HAP-1 (cell line): ENCODE measurements at regions not wholly inside any gene's neighbourhood (a gene's known extent, or its start where the extent isn't known, plus 50 kb on each side); places are given as distances from the start of the nearest gene placed in this dataset.
A peak's percentile ranks its signal among the peaks of the same experiment; 100 is the strongest.

Experiments
- DNase-seq, 2 experiments: peaks; one replicate each; pipeline ENCODE4 v3.0.0-alpha.2; 2016 to 2020; ENCODE audit warnings: low spot score in 2 of 2
- H3K27me3 ChIP-seq: fragments of 250-450 bp; sonication (Bioruptor Pico); 2 replicates; pipeline ENCODE4 v1.5.1; 2020; ENCODE audit warnings: low read depth, mild to moderate bottlenecking, moderate library complexity
- H3K36me3 ChIP-seq: fragments of 250-450 bp; sonication (Bioruptor Pico); replicated peaks from 2 replicates; pipeline ENCODE4 v1.5.1; 2020; ENCODE audit warnings: mild to moderate bottlenecking
- H3K4me1 ChIP-seq: fragments of 250-450 bp; sonication (Bioruptor Pico); 2 replicates; pipeline ENCODE4 v1.5.1; 2020; ENCODE audit warnings: mild to moderate bottlenecking
- H3K4me3 ChIP-seq: fragments of 250-450 bp; sonication (Bioruptor Pico); 2 replicates; pipeline ENCODE4 v1.5.1; 2020; ENCODE audit warnings: mild to moderate bottlenecking, moderate library complexity
- H3K9me3 ChIP-seq: fragments of 250-450 bp; sonication (Bioruptor Pico); 2 replicates; pipeline ENCODE4 v1.5.1; 2020; ENCODE audit warnings: mild to moderate bottlenecking, moderate library complexity
- in situ Hi-C: fragments of 300-500 bp; cut with MboI; formaldehyde crosslinking; loops from 3 replicates; pipeline ENCODE4 v1.14.3; 2020; ENCODE audit warnings: low sequenced_read_pairs, inconsistent platforms, mixed read lengths

GRCh38 chr6:165751486-165751885 is 88.4 kb upstream of the PDE10A start:
- Histone ChIP-seq H3K27me3 (no peaks in the 10 kb centered on the region), H3K4me1 (no peaks in the 10 kb centered on the region), H3K36me3 (no peaks in the 10 kb centered on the region), H3K9me3 (no peaks in the 10 kb centered on the region), H3K4me3 (no peak overlapping the region)
- DNase-seq = no peak
- in situ Hi-C loops = no loop called here

- in situ Hi-C loops = no loop called here
- Histone ChIP-seq H3K36me3 (no peaks in the 10 kb centered on the region), H3K4me3 (no peak overlapping the region), H3K27me3 (no peaks in the 10 kb centered on the region), H3K9me3 (no peaks in the 10 kb centered on the region), H3K4me1 (no peaks in the 10 kb centered on the region)
- no peak for DNase-seq
These were observed 86.1 kb upstream of the PDE10A start for GRCh38 chr6:165749163-165749562.

- Histone ChIP-seq H3K9me3 (no peaks in the 10 kb centered on the region), H3K4me3 (no peak overlapping the region), H3K4me1 (no peaks in the 10 kb centered on the region), H3K27me3 (no peaks in the 10 kb centered on the region), H3K36me3 (no peaks in the 10 kb centered on the region)
- DNase-seq = no peak
- in situ Hi-C loops = no loop called here
These were observed 85.3 kb upstream of the PDE10A start for GRCh38 chr6:165748390-165748789.

GRCh38 chr6:165747963-165748362 is 84.9 kb upstream of the PDE10A start:
- DNase-seq = no peak
- Histone ChIP-seq H3K36me3 (no peaks in the 10 kb centered on the region), H3K4me1 (no peaks in the 10 kb centered on the region), H3K9me3 (no peaks in the 10 kb centered on the region), H3K27me3 (no peaks in the 10 kb centered on the region), H3K4me3 (no peak overlapping the region)
- in situ Hi-C loops = no loop called here

GRCh38 chr6:165746331-165746730 is 83.3 kb upstream of the PDE10A start:
- no peak for DNase-seq
- in situ Hi-C loops = no loop called here
- H3K9me3 ChIP-seq = no peaks in the 10 kb centered on the region

GRCh38 chr6:165745492-165745891 is 82.5 kb upstream of the PDE10A start:
- Histone ChIP-seq H3K27me3 (no peaks in the 10 kb centered on the region), H3K4me3 (no peak overlapping the region), H3K9me3 (no peaks in the 10 kb centered on the region), H3K36me3 (no peaks in the 10 kb centered on the region), H3K4me1 (no peaks in the 10 kb centered on the region)
- DNase-seq = no peak
- in situ Hi-C loops = no loop called here

More at GRCh38 chr6:165746331-165746730, 83.3 kb upstream of the PDE10A start:
- no peak overlapping the region for H3K4me3 ChIP-seq
- no peaks in the 10 kb centered on the region for H3K36me3 ChIP-seq
- no peaks in the 10 kb centered on the region for H3K4me1 ChIP-seq
- H3K27me3 ChIP-seq = no peaks in the 10 kb centered on the region

- no peaks in the 10 kb centered on the region for H3K27me3 ChIP-seq
- no peak for DNase-seq
- H3K9me3 ChIP-seq = no peaks in the 10 kb centered on the region
- H3K36me3 ChIP-seq = no peaks in the 10 kb centered on the region
- H3K4me1 ChIP-seq = no peaks in the 10 kb centered on the region
- H3K4me3 ChIP-seq = no peak overlapping the region
- in situ Hi-C loops = no loop called here
These were observed 81.7 kb upstream of the PDE10A start for GRCh38 chr6:165744555-165745228.

- H3K4me1 ChIP-seq = no peaks in the 10 kb centered on the region
- H3K4me3 ChIP-seq = no peak overlapping the region
- no peaks in the 10 kb centered on the region for H3K36me3 ChIP-seq
- DNase-seq = no peak
- H3K27me3 ChIP-seq = no peaks in the 10 kb centered on the region
- no peaks in the 10 kb centered on the region for H3K9me3 ChIP-seq
- in situ Hi-C loops = no loop called here
These were observed 80.4 kb upstream of the PDE10A start for GRCh38 chr6:165743366-165743898.

GRCh38 chr6:165742047-165742446 is 79.0 kb upstream of the PDE10A start:
- Histone ChIP-seq H3K36me3 (no peaks in the 10 kb centered on the region), H3K4me1 (no peaks in the 10 kb centered on the region), H3K9me3 (0 out of 2 replicates have a peak, but pooled peaks cover 2% of the 10 kb centered on the region), H3K4me3 (no peak overlapping the region), H3K27me3 (peaks cover under 1% of the 10 kb centered on the region; the same call in 1 of the 2 replicates)
- in situ Hi-C loops = no loop called here
- DNase-seq = no peak

- Histone ChIP-seq H3K9me3 (0 out of 2 replicates have a peak, but pooled peaks cover 2% of the 10 kb centered on the region), H3K36me3 (no peaks in the 10 kb centered on the region), H3K27me3 (peaks cover 2% of the 10 kb centered on the region; the same call in 1 of the 2 replicates), H3K4me3 (no peak overlapping the region), H3K4me1 (peaks cover 8% of the 10 kb centered on the region)
- in situ Hi-C loops = no loop called here
- DNase-seq = no peak
These were observed 74.4 kb upstream of the PDE10A start for GRCh38 chr6:165737396-165737795.

GRCh38 chr6:165735065-165735464 is 72.0 kb upstream of the PDE10A start:
- DNase-seq = no peak
- H3K9me3 ChIP-seq = 0 out of 2 replicates have a peak, but pooled peaks cover 2% of the 10 kb centered on the region
- no peaks in the 10 kb centered on the region for H3K36me3 ChIP-seq
- in situ Hi-C loops = no loop called here
- no peak overlapping the region for H3K4me3 ChIP-seq
- H3K27me3 ChIP-seq = peaks cover 2% of the 10 kb centered on the region; the same call in 1 of the 2 replicates
- peaks cover 8% of the 10 kb centered on the region for H3K4me1 ChIP-seq

- Histone ChIP-seq H3K4me1 (peaks cover 8% of the 10 kb centered on the region), H3K27me3 (peaks cover 2% of the 10 kb centered on the region; the same call in 1 of the 2 replicates), H3K4me3 (no peak overlapping the region), H3K36me3 (no peaks in the 10 kb centered on the region), H3K9me3 (0 out of 2 replicates have a peak, but pooled peaks cover 2% of the 10 kb centered on the region)
- in situ Hi-C loops = loop anchor here (5.0 kb wide), 1 partner anchor 119 kb away; no protein-coding TSS in a partner anchor
- DNase-seq = peak in 1 of 2 experiments; percentile 65
These were observed 70.4 kb upstream of the PDE10A start for GRCh38 chr6:165733489-165733791.

GRCh38 chr6:165732696-165733488 is 69.9 kb upstream of the PDE10A start:
- Histone ChIP-seq H3K4me1 (peaks cover 8% of the 10 kb centered on the region), H3K9me3 (0 out of 2 replicates have a peak, but pooled peaks cover 2% of the 10 kb centered on the region), H3K36me3 (no peaks in the 10 kb centered on the region), H3K27me3 (peaks cover 2% of the 10 kb centered on the region; the same call in 1 of the 2 replicates), H3K4me3 (no peak overlapping the region)
- in situ Hi-C loops = loop anchor here (5.0 kb wide), 1 partner anchor 119 kb away; no protein-coding TSS in a partner anchor
- DNase-seq = no peak
